NCI-H1694 treated with DMSO at 0.1 percent for 48 hours (cell line): ENCODE measurements at regions not wholly inside any gene's neighbourhood (a gene's known extent, or its start where the extent isn't known, plus 50 kb on each side); places are given as distances from the start of the nearest gene placed in this dataset.

Experiments used
- DNase-seq: peaks from one replicate; lab custom pipeline; 2025; lab: John Stamatoyannopoulos, UW

- DNase-seq = no peak
Observed at GRCh38 chr13:99822820-99823219, 148.7 kb downstream of the ZIC5 start.

- no peak for DNase-seq
Observed at GRCh38 chr13:99821741-99822140, 149.8 kb downstream of the ZIC5 start.

DNA sequence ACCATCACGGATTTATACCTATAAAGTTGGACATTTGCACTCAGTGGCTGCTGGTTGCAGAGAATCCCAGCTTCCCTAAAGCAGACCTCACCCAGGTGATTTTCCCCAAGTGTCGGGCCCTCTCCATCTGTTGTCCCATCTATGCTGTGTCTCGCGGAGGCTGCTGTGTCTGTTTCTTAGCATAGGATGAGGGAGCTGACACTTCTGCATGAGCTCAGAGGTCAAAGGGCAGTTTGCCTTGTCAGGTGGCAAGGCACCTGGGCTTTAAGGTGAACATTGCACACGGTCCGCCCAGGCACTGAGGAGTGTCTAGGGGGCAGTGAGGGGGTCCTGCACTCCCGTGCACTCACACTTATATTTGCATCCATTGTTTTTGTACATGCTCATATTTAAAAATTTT is 151.6 kb downstream of the ZIC5 start:
- no peak for DNase-seq

DNA sequence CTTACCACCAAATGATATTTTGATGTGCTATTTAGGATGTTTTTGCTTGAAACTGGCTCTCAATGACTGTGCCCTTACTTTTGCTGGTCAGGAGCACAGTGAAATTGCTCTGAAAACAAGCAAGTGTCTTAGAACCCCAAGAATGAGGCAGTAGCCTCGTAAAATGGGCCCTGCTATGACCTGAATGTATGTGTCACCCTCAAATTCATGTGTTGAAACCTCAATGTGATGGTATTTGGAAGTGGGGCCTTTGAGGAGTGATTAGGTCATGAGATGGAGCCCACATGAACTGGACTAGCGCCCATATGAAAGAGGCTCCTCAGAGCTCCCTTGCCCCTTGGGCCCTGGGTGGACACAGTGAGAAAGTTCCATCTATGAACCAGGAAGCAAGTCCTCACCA is 155.2 kb downstream of the ZIC5 start:
- no peak for DNase-seq

- DNase-seq = no peak
Observed at GRCh38 chr13:99813336-99814095, 158.1 kb downstream of the ZIC5 start.

DNA sequence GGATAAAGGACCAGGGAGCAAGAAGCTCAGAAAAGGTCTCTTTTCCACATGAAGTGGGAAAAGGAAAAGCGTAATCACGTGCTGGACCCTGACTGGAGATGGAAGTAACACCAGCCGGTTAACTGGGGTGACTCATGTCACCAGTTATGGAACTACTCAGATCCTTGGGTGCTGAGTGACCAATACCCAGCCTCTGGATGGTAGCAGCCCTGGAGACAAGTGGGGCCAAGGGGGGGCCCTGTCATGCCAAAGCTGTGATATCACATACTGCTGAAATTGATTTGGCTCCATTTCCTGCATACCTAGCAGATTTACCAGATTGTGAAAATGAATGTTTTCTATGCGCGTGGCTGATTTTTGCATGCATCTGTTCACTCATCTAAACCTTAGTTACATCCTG is 158.9 kb downstream of the ZIC5 start:
- DNase-seq = peak; percentile 45

- no peak for DNase-seq
Observed at GRCh38 chr13:99811067-99811700, 160.4 kb downstream of the ZIC5 start.

- no peak for DNase-seq
Observed at GRCh38 chr13:99809926-99810325, 161.6 kb downstream of the ZIC5 start.

GRCh38 chr13:99809496-99809895 is 162.1 kb downstream of the ZIC5 start:
- no peak for DNase-seq

DNA sequence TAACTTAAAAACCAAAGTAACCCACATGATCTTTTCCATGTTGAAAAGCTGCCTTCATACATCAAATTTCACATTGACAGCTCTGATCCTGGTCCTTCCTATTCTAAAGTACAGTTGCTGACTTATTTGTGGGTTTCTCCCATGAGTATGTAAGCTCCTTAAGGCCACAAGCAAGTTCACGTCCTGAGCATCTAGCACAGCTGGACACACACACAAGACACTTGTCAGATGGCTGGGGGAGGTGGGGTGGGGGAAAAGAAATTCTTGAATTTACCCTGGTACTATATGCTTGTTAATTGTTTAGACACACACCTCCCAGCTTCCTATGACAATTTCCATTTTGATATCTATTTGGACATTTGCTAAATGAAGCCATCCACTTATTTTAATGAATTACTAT is 162.8 kb downstream of the ZIC5 start:
- DNase-seq = no peak

- DNase-seq = no peak
Observed at GRCh38 chr13:99806671-99807070, 164.9 kb downstream of the ZIC5 start.

DNA sequence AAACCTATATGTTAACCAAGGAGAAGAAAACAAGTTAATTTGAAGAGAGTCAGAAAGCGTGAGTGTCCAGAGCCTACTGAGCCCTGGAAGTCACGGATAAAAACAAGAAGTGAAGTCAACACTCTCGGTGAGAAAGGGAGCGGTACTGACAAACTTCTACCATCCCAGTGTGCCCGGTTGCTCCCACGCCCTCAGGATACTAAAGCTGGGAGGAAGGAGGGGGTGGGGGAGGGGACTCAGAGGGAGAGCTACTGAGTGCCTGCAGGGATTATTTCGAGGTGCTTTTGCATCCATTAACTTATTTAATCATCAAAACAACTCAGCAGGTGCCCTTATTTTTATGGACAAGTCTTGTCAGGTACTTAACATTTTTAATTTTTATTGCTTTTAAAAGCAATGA is 166.2 kb downstream of the ZIC5 start:
- no peak for DNase-seq

DNA sequence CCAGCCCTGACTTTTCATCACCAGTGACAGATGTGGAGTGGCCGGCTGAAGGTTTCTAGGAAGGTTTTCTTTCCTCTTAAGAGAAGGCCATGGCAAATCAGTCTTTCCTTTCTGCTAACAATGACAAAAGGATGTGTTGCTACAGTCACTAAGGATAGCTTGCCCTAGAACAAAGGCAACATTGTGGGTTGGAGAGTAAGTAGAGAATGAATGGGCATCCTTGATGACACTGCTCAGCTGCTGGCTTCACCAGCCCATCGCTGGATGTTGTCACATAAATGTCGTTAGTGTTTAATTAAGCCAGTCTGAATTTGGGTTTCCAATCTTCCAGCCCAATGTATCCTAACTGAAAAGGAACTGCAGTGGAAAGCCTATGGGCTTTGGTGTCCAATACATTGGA is 168.4 kb downstream of the ZIC5 start:
- no peak for DNase-seq

GRCh38 chr13:99802416-99802815 is 169.2 kb downstream of the ZIC5 start:
- DNase-seq = no peak

- DNase-seq = no peak
Observed at GRCh38 chr13:99800951-99801350, 170.6 kb downstream of the ZIC5 start.

GRCh38 chr13:99800011-99800410 is 171.6 kb downstream of the ZIC5 start:
- DNase-seq = no peak

GRCh38 chr13:99798756-99799155 is 172.8 kb downstream of the ZIC5 start:
- no peak for DNase-seq

DNA sequence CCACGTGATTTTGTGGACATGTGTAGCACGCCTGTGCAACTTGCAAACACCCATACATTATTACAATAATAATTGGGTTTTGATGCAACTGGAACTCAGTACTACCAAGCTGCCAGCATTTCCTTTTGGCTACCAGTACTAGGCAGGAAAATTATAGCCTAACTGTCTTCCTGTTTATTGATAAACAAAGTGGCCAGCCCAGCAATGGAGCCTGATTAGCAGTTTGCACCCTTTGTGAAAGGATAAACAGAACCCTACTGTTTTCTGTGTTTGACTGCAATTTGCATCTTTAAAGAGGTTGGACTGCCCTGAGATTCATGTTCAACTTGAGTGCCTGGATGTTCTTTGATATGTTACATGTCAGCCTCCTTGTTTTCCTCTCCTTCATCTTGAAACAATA is 173.9 kb downstream of the ZIC5 start:
- no peak for DNase-seq

DNA sequence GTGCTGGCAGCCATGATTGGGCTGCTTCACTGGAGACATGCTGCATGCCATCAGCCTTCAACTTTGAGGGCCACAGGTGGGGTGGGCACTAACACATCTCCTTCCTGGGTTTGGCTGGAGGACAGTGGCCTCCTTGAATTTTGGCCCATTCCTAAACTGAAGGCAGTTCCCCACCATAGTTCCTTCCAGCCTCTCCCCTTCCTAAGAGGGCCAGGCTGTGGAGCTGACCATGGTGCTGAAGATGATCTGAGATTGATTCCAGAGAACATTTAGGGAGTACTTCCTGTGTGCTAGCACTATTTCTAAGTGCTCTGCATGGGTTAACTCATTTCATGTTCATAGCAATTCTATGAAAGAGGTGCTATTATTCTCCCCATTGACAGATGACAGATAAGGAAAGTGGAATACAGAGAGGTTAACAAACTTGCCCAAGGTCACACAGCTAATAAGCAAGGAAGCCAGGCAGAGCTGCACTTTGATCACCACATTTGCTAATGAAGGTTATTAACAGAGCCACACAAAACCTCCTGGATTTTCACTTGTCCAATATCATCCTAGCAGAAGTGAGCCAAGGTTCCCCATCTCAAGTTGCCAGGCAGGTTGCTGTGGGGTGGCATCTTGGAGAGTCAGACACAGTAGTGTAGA is 175.3 kb downstream of the ZIC5 start:
- no peak for DNase-seq

GRCh38 chr13:99792079-99792921 is 179.3 kb downstream of the ZIC5 start:
- DNase-seq = no peak

GRCh38 chr13:99782669-99783068 is 188.9 kb downstream of the ZIC5 start:
- no peak for DNase-seq

DNA sequence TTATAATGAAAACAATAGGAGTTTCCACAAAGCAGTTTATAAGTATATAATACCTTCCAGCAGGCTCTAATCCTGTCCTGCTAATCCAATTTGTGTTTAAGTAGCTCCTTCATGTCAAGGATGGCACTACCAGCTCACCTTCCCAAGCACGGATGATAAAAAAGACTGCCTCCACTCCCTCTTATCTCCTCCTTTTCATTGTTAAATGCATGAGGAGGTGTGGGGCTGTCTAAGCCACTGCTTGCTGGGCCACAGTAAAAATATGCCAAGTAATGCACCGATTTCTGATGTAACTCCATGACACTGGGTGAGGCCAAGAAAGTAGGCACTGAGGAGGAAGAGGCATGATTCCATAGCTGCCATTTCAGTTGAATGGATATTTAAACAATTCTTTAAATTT is 193.1 kb downstream of the ZIC5 start:
- DNase-seq = no peak

DNA sequence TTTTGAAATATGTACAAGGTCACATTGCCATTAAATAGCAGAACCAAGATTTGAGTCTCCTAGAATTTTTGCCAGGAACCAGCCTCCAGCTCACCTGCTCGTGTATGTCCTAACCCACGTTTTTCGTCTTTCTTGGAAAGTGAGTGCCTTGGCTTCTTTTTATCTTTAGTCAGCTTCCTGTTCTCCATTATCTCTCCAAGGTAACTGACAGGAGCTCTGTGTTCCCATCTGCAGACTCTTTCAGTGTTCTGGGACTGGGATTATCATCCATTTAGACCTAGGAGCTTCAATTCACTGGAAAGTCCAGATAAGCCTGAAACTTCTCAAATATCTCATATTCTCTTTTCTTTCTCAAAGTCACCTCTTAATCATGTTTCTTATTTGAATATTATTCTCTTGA is 193.7 kb downstream of the ZIC5 start:
- no peak for DNase-seq
